ENCODE measurements at regions not wholly inside any gene's neighbourhood (a gene's known extent, or its start where the extent isn't known, plus 50 kb on each side); places are given as distances from the start of the nearest gene placed in this dataset.

- ATAC-seq (ENCODE audit: insufficient number of reproducible peaks, low FRiP score, low read depth), result no peak
- no peaks in the 10 kb centered on the region for H3K9me3 ChIP-seq
- no peak for TF ChIP-seq CTCF (IDR thresholded peaks at IDR 0.05)
- H3K4me1 ChIP-seq (ENCODE audit: control insufficient read depth in 1 of 2, low read depth in 2 of 2), result no peaks in the 10 kb centered on the region
- no peaks in the 10 kb centered on the region for H3K36me3 ChIP-seq
- H3K27ac ChIP-seq, result no peak overlapping the region
- no peak overlapping the region for H3K4me3 ChIP-seq
- DNase-seq (ENCODE audit: low spot score), result no peak
- H3K27me3 ChIP-seq (replicated peaks; ENCODE audit: insufficient read depth), result no peaks in the 10 kb centered on the region
Measured at GRCh38 chrX:39462835-39463234, 634.9 kb downstream of the BCOR start.

GRCh38 chrX:39464253-39464652, 633.5 kb downstream of the BCOR start:
- no peaks in the 10 kb centered on the region for H3K9me3 ChIP-seq
- no peaks in the 10 kb centered on the region for H3K27me3 ChIP-seq (replicated peaks; ENCODE audit: insufficient read depth)
- DNase-seq (ENCODE audit: low spot score) (no peak), ATAC-seq (ENCODE audit: insufficient number of reproducible peaks, low FRiP score, low read depth) (no peak)
- no peak overlapping the region for H3K27ac ChIP-seq
- no peak for TF ChIP-seq CTCF (IDR thresholded peaks at IDR 0.05)
- H3K4me3 ChIP-seq, result no peak overlapping the region
- no peaks in the 10 kb centered on the region for H3K36me3 ChIP-seq
- H3K4me1 ChIP-seq (ENCODE audit: control insufficient read depth in 1 of 2, low read depth in 2 of 2), result no peaks in the 10 kb centered on the region

- Histone ChIP-seq H3K36me3 (no peaks in the 10 kb centered on the region), H3K27ac (no peak overlapping the region), H3K4me3 (no peak overlapping the region), H3K9me3 (no peaks in the 10 kb centered on the region), H3K27me3 (replicated peaks; ENCODE audit: insufficient read depth) (no peaks in the 10 kb centered on the region), H3K4me1 (ENCODE audit: control insufficient read depth in 1 of 2, low read depth in 2 of 2) (no peaks in the 10 kb centered on the region)
- TF ChIP-seq CTCF (IDR thresholded peaks at IDR 0.05), result no peak
- ATAC-seq (ENCODE audit: insufficient number of reproducible peaks, low FRiP score, low read depth), result no peak
- DNase-seq (ENCODE audit: low spot score), result no peak
Measured at GRCh38 chrX:39465467-39465866, 632.3 kb downstream of the BCOR start.

- ATAC-seq (ENCODE audit: insufficient number of reproducible peaks, low FRiP score, low read depth) (no peak), DNase-seq (ENCODE audit: low spot score) (no peak)
- no peaks in the 10 kb centered on the region for H3K27me3 ChIP-seq (replicated peaks; ENCODE audit: insufficient read depth)
- no peaks in the 10 kb centered on the region for H3K36me3 ChIP-seq
- no peak for TF ChIP-seq CTCF (IDR thresholded peaks at IDR 0.05)
- no peak overlapping the region for H3K4me3 ChIP-seq
- no peaks in the 10 kb centered on the region for H3K4me1 ChIP-seq (ENCODE audit: control insufficient read depth in 1 of 2, low read depth in 2 of 2)
- H3K27ac ChIP-seq, result no peak overlapping the region
- no peaks in the 10 kb centered on the region for H3K9me3 ChIP-seq
Measured at GRCh38 chrX:39465906-39466305, 631.9 kb downstream of the BCOR start.

- DNase-seq (ENCODE audit: low spot score) (no peak), ATAC-seq (ENCODE audit: insufficient number of reproducible peaks, low FRiP score, low read depth) (no peak)
- H3K27ac ChIP-seq, result no peak overlapping the region
- H3K36me3 ChIP-seq, result no peaks in the 10 kb centered on the region
- TF ChIP-seq CTCF (IDR thresholded peaks at IDR 0.05), result no peak
- no peaks in the 10 kb centered on the region for H3K27me3 ChIP-seq (replicated peaks; ENCODE audit: insufficient read depth)
- H3K4me1 ChIP-seq (ENCODE audit: control insufficient read depth in 1 of 2, low read depth in 2 of 2), result peaks cover 0 to 4% of the 10 kb centered on the region in 2 donors
- H3K9me3 ChIP-seq, result no peaks in the 10 kb centered on the region
- H3K4me3 ChIP-seq, result no peak overlapping the region
Measured at GRCh38 chrX:39469126-39469525, 628.6 kb downstream of the BCOR start.
